Right lobe of liver (tissue), 4 donors: ENCODE measurements at regions not wholly inside any gene's neighbourhood (a gene's known extent, or its start where the extent isn't known, plus 50 kb on each side); places are given as distances from the start of the nearest gene placed in this dataset.

Source experiments
- CTCF ChIP-seq, 4 donors: fragments of 200-600 bp in 3 of 4; fragments of 450-650 bp in 1 of 4; IDR thresholded peaks; one replicate each; pipeline versions ENCODE4 v1.5.1 to v1.8.0; 2016 to 2022; ENCODE audit warnings: antibody characterized with exemption in 4 of 4, mild to moderate bottlenecking in 2 of 4
- POLR2A ChIP-seq: fragments of 450-650 bp; IDR thresholded peaks from one replicate; pipeline ENCODE4 v1.6.1; 2017; ENCODE audit warnings: antibody characterized with exemption, mild to moderate bottlenecking
- donor health status: DM: no; HTN: no; CAD: no.
- donor health status: DM: no; HTN: no; CAD: no.
- donor health status: DM: no; HTN: yes; CAD: no.

GRCh38 chr11:34819740-34820482, 96.3 kb downstream of the APIP start:
- TF ChIP-seq POLR2A (no peak), CTCF (IDR thresholded peaks at IDR 0.05) (no peak)
